Liver (tissue), 8 donors: ENCODE measurements at regions not wholly inside any gene's neighbourhood (a gene's known extent, or its start where the extent isn't known, plus 50 kb on each side); places are given as distances from the start of the nearest gene placed in this dataset.

Experiments
- DNase-seq: peaks from one replicate; pipeline ENCODE4 v3.0.0-alpha.2; 2017; ENCODE audit warnings: low spot score
- H3K27ac ChIP-seq, 2 donors: one replicate each; pipeline ENCODE4 v1.7.0; 2013; ENCODE audit warnings: inconsistent platforms in 2 of 2, low read length in 2 of 2, control low read depth in 1 of 2, low read depth in 1 of 2, mild to moderate bottlenecking in 1 of 2
- H3K27me3 ChIP-seq, 4 donors: one replicate each; pipeline versions ENCODE4 v1.6.1 to v1.7.0; 2013; ENCODE audit warnings: low read length in 3 of 4, inconsistent platforms in 1 of 4, mild to moderate bottlenecking in 1 of 4, moderate library complexity in 1 of 4; ENCODE audit not compliant: control insufficient read depth in 4 of 4, insufficient read depth in 4 of 4
- H3K36me3 ChIP-seq, 4 donors: one replicate each; pipeline versions ENCODE4 v1.6.1 to v1.7.0; 2013; ENCODE audit warnings: low read length in 3 of 4, mild to moderate bottlenecking in 3 of 4, low read depth in 1 of 4, moderate library complexity in 1 of 4; ENCODE audit not compliant: control insufficient read depth in 4 of 4, insufficient read depth in 3 of 4
- H3K4me1 ChIP-seq, 4 donors: one replicate each; pipeline versions ENCODE4 v1.6.1 to v1.7.0; 2013; ENCODE audit warnings: low read length in 3 of 4, mild to moderate bottlenecking in 3 of 4, moderate library complexity in 1 of 4; ENCODE audit not compliant: control insufficient read depth in 4 of 4, insufficient read depth in 4 of 4
- H3K4me3 ChIP-seq, 3 donors: one replicate each; pipeline versions ENCODE4 v1.6.1 to v1.7.0; 2013; ENCODE audit warnings: low read length in 3 of 3, control low read depth in 1 of 3, low read depth in 1 of 3, mild to moderate bottlenecking in 1 of 3
- H3K9ac ChIP-seq, 2 donors: one replicate each; pipeline ENCODE4 v1.7.0; 2013; ENCODE audit warnings: low read length in 2 of 2, mild to moderate bottlenecking in 2 of 2, moderate library complexity in 2 of 2, control low read depth in 1 of 2, low read depth in 1 of 2
- H3K9me3 ChIP-seq, 4 donors: one replicate each; pipeline versions ENCODE4 v1.6.1 to v1.7.0; 2013; ENCODE audit warnings: low read length in 3 of 4; ENCODE audit not compliant: control insufficient read depth in 4 of 4
- CTCF ChIP-seq: fragments of 150-350 bp; IDR thresholded peaks from 2 replicates; pipeline ENCODE4 v1.5.1; 2017; ENCODE audit warnings: improper control_type of control experiment, low read depth, low read length; ENCODE audit not compliant: missing input control
- EGR1 ChIP-seq, 2 donors: IDR thresholded peaks; 2 replicates each; pipeline ENCODE4 v1.6.1; 2016 to 2018; ENCODE audit warnings: antibody characterized with exemption in 2 of 2, low read depth in 2 of 2
- FOXA1 ChIP-seq: IDR thresholded peaks from 2 replicates; pipeline ENCODE4 v1.6.1; 2016; ENCODE audit warnings: antibody characterized with exemption
- FOXA2 ChIP-seq: IDR thresholded peaks from 2 replicates; pipeline ENCODE4 v1.6.1; 2016; ENCODE audit warnings: antibody characterized with exemption
- GABPA ChIP-seq, 2 donors: IDR thresholded peaks in 1 of 2; conservative IDR thresholded peaks in 1 of 2; 2 replicates each; pipeline ENCODE4 v1.6.1; 2016; ENCODE audit warnings: antibody characterized with exemption in 2 of 2, mild to moderate bottlenecking in 1 of 2, moderate library complexity in 1 of 2
- HNF4A ChIP-seq, 2 donors: conservative IDR thresholded peaks; 2 replicates each; pipeline ENCODE4 v1.6.1; 2016; ENCODE audit warnings: antibody characterized with exemption in 2 of 2, mild to moderate bottlenecking in 2 of 2
- HNF4G ChIP-seq: IDR thresholded peaks from 2 replicates; pipeline ENCODE4 v1.6.1; 2016; ENCODE audit warnings: antibody characterized with exemption
- JUND ChIP-seq, 2 donors: IDR thresholded peaks; 2 replicates each; pipeline ENCODE4 v1.6.1; 2016; ENCODE audit warnings: antibody characterized with exemption in 2 of 2
- MAX ChIP-seq: IDR thresholded peaks from 2 replicates; pipeline ENCODE4 v1.6.1; 2016; ENCODE audit warnings: antibody characterized with exemption
- NR2F2 ChIP-seq: IDR thresholded peaks from 2 replicates; pipeline ENCODE4 v1.6.1; 2016; ENCODE audit warnings: antibody characterized with exemption
- RAD21 ChIP-seq, 2 donors: IDR thresholded peaks; 2 replicates each; pipeline ENCODE4 v1.6.1; 2016; ENCODE audit warnings: antibody characterized with exemption in 2 of 2, mild to moderate bottlenecking in 2 of 2
- RXRA ChIP-seq, 2 donors: IDR thresholded peaks; 2 replicates each; pipeline ENCODE4 v1.6.1; 2017 to 2018; ENCODE audit warnings: antibody characterized with exemption in 2 of 2, mild to moderate bottlenecking in 1 of 2
- SP1 ChIP-seq: IDR thresholded peaks from 2 replicates; pipeline ENCODE4 v1.6.1; 2018; ENCODE audit warnings: antibody characterized with exemption, mild to moderate bottlenecking
- TAF1 ChIP-seq: conservative IDR thresholded peaks from 2 replicates; pipeline ENCODE4 v1.6.1; 2016; ENCODE audit warnings: antibody characterized with exemption, mild to moderate bottlenecking
- YY1 ChIP-seq: IDR thresholded peaks from 2 replicates; pipeline ENCODE4 v1.6.1; 2016; ENCODE audit warnings: antibody characterized with exemption, mild to moderate bottlenecking
- WGBS: extraction: QIAGEN DNeasy Blood & Tissue Kit; methylation state at CpG from one replicate; pipeline ENCODE4 v1.1.7; 2013; 5-methylcytosine and 5-hydroxymethylcytosine counted together
- TF ChIP-seq, protein P1 (sequence below): IDR thresholded peaks from 2 replicates; pipeline ENCODE4 v1.6.1; 2016; ENCODE audit warnings: antibody characterized with exemption
- TF ChIP-seq, protein P2 (sequence below): IDR thresholded peaks from 2 replicates; pipeline ENCODE4 v1.6.1; 2016; ENCODE audit warnings: antibody characterized with exemption
- TF ChIP-seq, protein P3 (sequence below): IDR thresholded peaks from 2 replicates; pipeline ENCODE4 v1.6.1; 2016; ENCODE audit warnings: antibody characterized with exemption, mild to moderate bottlenecking
- donor health status: healthy.
- donor health status: healthy.
- donor health status: healthy.
- donor health status: healthy.
- donor health status: healthy.

GRCh38 chr7:79953130-79953529 lies 181.5 kb upstream of the GNAI1 start:
- no peak for DNase-seq
- H3K4me1 ChIP-seq: no peaks in the 10 kb centered on the region
- 80% methylated on average over 4 of the region's 4 CpGs for WGBS
- H3K9me3 ChIP-seq: no peaks in the 10 kb centered on the region
- no peak overlapping the region for H3K9ac ChIP-seq
- TF ChIP-seq RAD21 (IDR thresholded peaks at IDR 0.05) (no peak), TAF1 (no peak), GABPA (IDR thresholded peaks at IDR 0.05 in 1 of 2, conservative IDR thresholded peaks at IDR 0.05 in 1 of 2) (no peak), RXRA (IDR thresholded peaks at IDR 0.05) (no peak), CTCF (no peak), JUND (IDR thresholded peaks at IDR 0.05) (no peak), YY1 (no peak), HNF4A (conservative IDR thresholded peaks at IDR 0.05) (no peak), SP1 (no peak), FOXA2 (no peak), NR2F2 (no peak), MAX (no peak), HNF4G (no peak), FOXA1 (no peak), EGR1 (IDR thresholded peaks at IDR 0.05; ENCODE audit: low read depth in 2 of 2) (no peak)
- TF ChIP-seq, protein P1, sequence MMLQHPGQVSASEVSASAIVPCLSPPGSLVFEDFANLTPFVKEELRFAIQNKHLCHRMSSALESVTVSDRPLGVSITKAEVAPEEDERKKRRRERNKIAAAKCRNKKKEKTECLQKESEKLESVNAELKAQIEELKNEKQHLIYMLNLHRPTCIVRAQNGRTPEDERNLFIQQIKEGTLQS: no peak
- TF ChIP-seq, protein P2, sequence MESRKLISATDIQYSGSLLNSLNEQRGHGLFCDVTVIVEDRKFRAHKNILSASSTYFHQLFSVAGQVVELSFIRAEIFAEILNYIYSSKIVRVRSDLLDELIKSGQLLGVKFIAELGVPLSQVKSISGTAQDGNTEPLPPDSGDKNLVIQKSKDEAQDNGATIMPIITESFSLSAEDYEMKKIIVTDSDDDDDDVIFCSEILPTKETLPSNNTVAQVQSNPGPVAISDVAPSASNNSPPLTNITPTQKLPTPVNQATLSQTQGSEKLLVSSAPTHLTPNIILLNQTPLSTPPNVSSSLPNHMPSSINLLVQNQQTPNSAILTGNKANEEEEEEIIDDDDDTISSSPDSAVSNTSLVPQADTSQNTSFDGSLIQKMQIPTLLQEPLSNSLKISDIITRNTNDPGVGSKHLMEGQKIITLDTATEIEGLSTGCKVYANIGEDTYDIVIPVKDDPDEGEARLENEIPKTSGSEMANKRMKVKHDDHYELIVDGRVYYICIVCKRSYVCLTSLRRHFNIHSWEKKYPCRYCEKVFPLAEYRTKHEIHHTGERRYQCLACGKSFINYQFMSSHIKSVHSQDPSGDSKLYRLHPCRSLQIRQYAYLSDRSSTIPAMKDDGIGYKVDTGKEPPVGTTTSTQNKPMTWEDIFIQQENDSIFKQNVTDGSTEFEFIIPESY: no peak
- TF ChIP-seq, protein P3, sequence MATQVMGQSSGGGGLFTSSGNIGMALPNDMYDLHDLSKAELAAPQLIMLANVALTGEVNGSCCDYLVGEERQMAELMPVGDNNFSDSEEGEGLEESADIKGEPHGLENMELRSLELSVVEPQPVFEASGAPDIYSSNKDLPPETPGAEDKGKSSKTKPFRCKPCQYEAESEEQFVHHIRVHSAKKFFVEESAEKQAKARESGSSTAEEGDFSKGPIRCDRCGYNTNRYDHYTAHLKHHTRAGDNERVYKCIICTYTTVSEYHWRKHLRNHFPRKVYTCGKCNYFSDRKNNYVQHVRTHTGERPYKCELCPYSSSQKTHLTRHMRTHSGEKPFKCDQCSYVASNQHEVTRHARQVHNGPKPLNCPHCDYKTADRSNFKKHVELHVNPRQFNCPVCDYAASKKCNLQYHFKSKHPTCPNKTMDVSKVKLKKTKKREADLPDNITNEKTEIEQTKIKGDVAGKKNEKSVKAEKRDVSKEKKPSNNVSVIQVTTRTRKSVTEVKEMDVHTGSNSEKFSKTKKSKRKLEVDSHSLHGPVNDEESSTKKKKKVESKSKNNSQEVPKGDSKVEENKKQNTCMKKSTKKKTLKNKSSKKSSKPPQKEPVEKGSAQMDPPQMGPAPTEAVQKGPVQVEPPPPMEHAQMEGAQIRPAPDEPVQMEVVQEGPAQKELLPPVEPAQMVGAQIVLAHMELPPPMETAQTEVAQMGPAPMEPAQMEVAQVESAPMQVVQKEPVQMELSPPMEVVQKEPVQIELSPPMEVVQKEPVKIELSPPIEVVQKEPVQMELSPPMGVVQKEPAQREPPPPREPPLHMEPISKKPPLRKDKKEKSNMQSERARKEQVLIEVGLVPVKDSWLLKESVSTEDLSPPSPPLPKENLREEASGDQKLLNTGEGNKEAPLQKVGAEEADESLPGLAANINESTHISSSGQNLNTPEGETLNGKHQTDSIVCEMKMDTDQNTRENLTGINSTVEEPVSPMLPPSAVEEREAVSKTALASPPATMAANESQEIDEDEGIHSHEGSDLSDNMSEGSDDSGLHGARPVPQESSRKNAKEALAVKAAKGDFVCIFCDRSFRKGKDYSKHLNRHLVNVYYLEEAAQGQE: no peak
- H3K36me3 ChIP-seq: no peaks in the 10 kb centered on the region
- no peak overlapping the region for H3K4me3 ChIP-seq
- H3K27ac ChIP-seq: no peak overlapping the region
- H3K27me3 ChIP-seq: no peaks in the 10 kb centered on the region

- DNase-seq: no peak
- H3K4me1 ChIP-seq: no peaks in the 10 kb centered on the region
- H3K9ac ChIP-seq: no peak overlapping the region
- H3K9me3 ChIP-seq: no peaks in the 10 kb centered on the region
- H3K36me3 ChIP-seq: no peaks in the 10 kb centered on the region
- no peaks in the 10 kb centered on the region for H3K27me3 ChIP-seq
- H3K4me3 ChIP-seq: no peak overlapping the region
- TF ChIP-seq RAD21 (IDR thresholded peaks at IDR 0.05) (no peak), NR2F2 (no peak), RXRA (IDR thresholded peaks at IDR 0.05) (no peak), JUND (IDR thresholded peaks at IDR 0.05) (no peak), TAF1 (no peak), HNF4G (no peak), EGR1 (IDR thresholded peaks at IDR 0.05; ENCODE audit: low read depth in 2 of 2) (no peak)
- TF ChIP-seq, protein P2: no peak
- TF ChIP-seq, protein P1: no peak
- TF ChIP-seq, protein P3: no peak
- WGBS: 83% methylated on average over 1 of the region's 1 CpG
- no peak overlapping the region for H3K27ac ChIP-seq
Observed at GRCh38 chr7:79952399-79952798, 182.2 kb upstream of the GNAI1 start.
